ENCODE measurements at regions not wholly inside any gene's neighbourhood (a gene's known extent, or its start where the extent isn't known, plus 50 kb on each side); places are given as distances from the start of the nearest gene placed in this dataset.
A peak's percentile ranks its signal among the peaks of the same experiment; 100 is the strongest.

GRCh38 chr4:17323554-17324385, 188.1 kb downstream of the QDPR start:
- Histone ChIP-seq H3K9me2 (ENCODE audit: insufficient read depth) (no peaks in the 10 kb centered on the region), H3K4me2 (ENCODE audit: unreplicated experiment) (peak overlapping the region; percentile 91), H3K4me3 (peak overlapping the region; percentile 64), H3K27ac (0 out of 2 replicates have a peak overlapping the region, but pooled peaks have one; percentile 19), H4K20me1 (ENCODE audit: insufficient read depth) (no peaks in the 10 kb centered on the region), H3K4me1 (ENCODE audit: insufficient read depth) (peaks cover 27% of the 10 kb centered on the region), H2AFZ (peak overlapping the region; percentile 86), H3K9ac (no peak overlapping the region), H3K27me3 (replicated peaks; ENCODE audit: insufficient read depth) (no peaks in the 10 kb centered on the region), H3K9me3 (ENCODE audit: low read depth) (no peaks in the 10 kb centered on the region), H3K36me3 (ENCODE audit: low read depth) (no peaks in the 10 kb centered on the region), H3K79me2 (ENCODE audit: insufficient read depth) (no peaks in the 10 kb centered on the region), H3F3A (ENCODE audit: insufficient read depth) (peaks cover 4% of the 10 kb centered on the region; the same call in 1 of the 2 replicates)
- no peak for TF ChIP-seq EZH2 (IDR thresholded peaks at IDR 0.05; ENCODE audit: insufficient read depth, poor library complexity, severe bottlenecking)
- no peak for TF ChIP-seq EZH2phosphoT487 (IDR thresholded peaks at IDR 0.05; ENCODE audit: insufficient read depth, low read depth)
- in situ Hi-C loops (cut with MboI): loop anchor here (10.0 kb wide), 1 partner anchor 409 kb away; no protein-coding TSS in a partner anchor
- DNase-seq: peak; percentile 58
- WGBS, 2 experiments (ENCODE audit: low coverage in 1 of 2, low lambda C conversion rate in 2 of 2, missing lambda C conversion rate in 2 of 2): 64 to 70% methylated on average over 10 of the region's 10 CpGs

GRCh38 chr4:17322514-17322913, 189.4 kb downstream of the QDPR start:
- no peak overlapping the region for H2AFZ ChIP-seq
- DNase-seq: no peak
- peaks cover 4% of the 10 kb centered on the region; the same call in 1 of the 2 replicates for H3F3A ChIP-seq (ENCODE audit: insufficient read depth)
- in situ Hi-C loops (cut with MboI): loop anchor here (10.0 kb wide), 1 partner anchor 408 kb away; no protein-coding TSS in a partner anchor
- no peaks in the 10 kb centered on the region for H3K79me2 ChIP-seq (ENCODE audit: insufficient read depth)
- no peak overlapping the region for H3K27ac ChIP-seq
- no peaks in the 10 kb centered on the region for H4K20me1 ChIP-seq (ENCODE audit: insufficient read depth)
- no peak overlapping the region for H3K9ac ChIP-seq
- no peaks in the 10 kb centered on the region for H3K27me3 ChIP-seq (replicated peaks; ENCODE audit: insufficient read depth)
- H3K9me2 ChIP-seq (ENCODE audit: insufficient read depth): no peaks in the 10 kb centered on the region
- no peaks in the 10 kb centered on the region for H3K9me3 ChIP-seq (ENCODE audit: low read depth)
- no peak overlapping the region for H3K4me3 ChIP-seq
- no peak for TF ChIP-seq EZH2phosphoT487 (IDR thresholded peaks at IDR 0.05; ENCODE audit: insufficient read depth, low read depth)
- no peak overlapping the region for H3K4me2 ChIP-seq (ENCODE audit: unreplicated experiment)
- H3K36me3 ChIP-seq (ENCODE audit: low read depth): no peaks in the 10 kb centered on the region
- peaks cover 17% of the 10 kb centered on the region for H3K4me1 ChIP-seq (ENCODE audit: insufficient read depth)

GRCh38 chr4:17320046-17320445, 191.8 kb downstream of the QDPR start:
- H3K79me2 ChIP-seq (ENCODE audit: insufficient read depth): no peaks in the 10 kb centered on the region
- WGBS, 2 experiments (ENCODE audit: low coverage in 1 of 2, low lambda C conversion rate in 2 of 2, missing lambda C conversion rate in 2 of 2): 93 to 96% methylated on average over 6 of the region's 6 CpGs
- H3K9me2 ChIP-seq (ENCODE audit: insufficient read depth): no peaks in the 10 kb centered on the region
- TF ChIP-seq EZH2phosphoT487 (IDR thresholded peaks at IDR 0.05; ENCODE audit: insufficient read depth, low read depth): no peak
- no peak for TF ChIP-seq EZH2 (IDR thresholded peaks at IDR 0.05; ENCODE audit: insufficient read depth, poor library complexity, severe bottlenecking)
- in situ Hi-C loops (cut with MboI): loop anchor here (10.0 kb wide), 1 partner anchor 405 kb away; no protein-coding TSS in a partner anchor
- no peak overlapping the region for H3K4me2 ChIP-seq (ENCODE audit: unreplicated experiment)
- H4K20me1 ChIP-seq (ENCODE audit: insufficient read depth): no peaks in the 10 kb centered on the region
- H3K27ac ChIP-seq: no peak overlapping the region
- H2AFZ ChIP-seq: no peak overlapping the region
- DNase-seq: no peak
- no peaks in the 10 kb centered on the region for H3K36me3 ChIP-seq (ENCODE audit: low read depth)
- no peak overlapping the region for H3K4me3 ChIP-seq
- H3K27me3 ChIP-seq (replicated peaks; ENCODE audit: insufficient read depth): no peaks in the 10 kb centered on the region
- no peaks in the 10 kb centered on the region for H3K9me3 ChIP-seq (ENCODE audit: low read depth)
- no peak overlapping the region for H3K9ac ChIP-seq
- peaks cover 25% of the 10 kb centered on the region for H3K4me1 ChIP-seq (ENCODE audit: insufficient read depth)
- peaks cover 4% of the 10 kb centered on the region; the same call in 1 of the 2 replicates for H3F3A ChIP-seq (ENCODE audit: insufficient read depth)

DNA sequence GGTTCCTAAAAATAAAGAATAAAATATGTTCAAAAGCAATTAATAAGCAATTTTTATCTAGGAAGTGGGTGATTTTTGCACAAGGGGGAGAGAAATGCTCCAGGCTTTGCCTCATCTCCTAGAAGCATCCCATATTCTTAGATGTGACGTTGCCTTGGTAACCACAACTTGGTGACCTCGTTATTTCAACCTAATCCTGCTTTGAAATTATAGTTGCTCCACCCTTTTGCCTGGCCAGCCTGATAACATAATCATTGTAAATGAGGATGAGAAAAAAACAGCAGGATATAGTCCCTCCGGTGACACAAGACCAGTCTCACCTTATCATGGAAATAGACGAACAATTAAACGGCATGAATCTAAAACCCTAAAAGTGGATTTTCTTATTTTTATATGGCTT, 194.4 kb downstream of the QDPR start:
- no peaks in the 10 kb centered on the region for H4K20me1 ChIP-seq (ENCODE audit: insufficient read depth)
- no peaks in the 10 kb centered on the region for H3K79me2 ChIP-seq (ENCODE audit: insufficient read depth)
- WGBS, 2 experiments (ENCODE audit: low coverage in 1 of 2, low lambda C conversion rate in 2 of 2, missing lambda C conversion rate in 2 of 2): 82 to 83% methylated on average over 5 of the region's 5 CpGs
- no peaks in the 10 kb centered on the region for H3K9me3 ChIP-seq (ENCODE audit: low read depth)
- DNase-seq: no peak
- H3K4me3 ChIP-seq: no peak overlapping the region
- H3K9ac ChIP-seq: no peak overlapping the region
- H3K36me3 ChIP-seq (ENCODE audit: low read depth): no peaks in the 10 kb centered on the region
- H3F3A ChIP-seq (ENCODE audit: insufficient read depth): no peaks in the 10 kb centered on the region
- no peaks in the 10 kb centered on the region for H3K27me3 ChIP-seq (replicated peaks; ENCODE audit: insufficient read depth)
- H3K4me1 ChIP-seq (ENCODE audit: insufficient read depth): peaks cover 12% of the 10 kb centered on the region
- no peak for TF ChIP-seq EZH2 (IDR thresholded peaks at IDR 0.05; ENCODE audit: insufficient read depth, poor library complexity, severe bottlenecking)
- no peak for TF ChIP-seq EZH2phosphoT487 (IDR thresholded peaks at IDR 0.05; ENCODE audit: insufficient read depth, low read depth)
- peak overlapping the region; percentile 48; the same call in 1 of the 2 replicates for H2AFZ ChIP-seq
- no peak overlapping the region for H3K27ac ChIP-seq
- in situ Hi-C loops (cut with MboI): no loop called here
- no peaks in the 10 kb centered on the region for H3K9me2 ChIP-seq (ENCODE audit: insufficient read depth)
- no peak overlapping the region for H3K4me2 ChIP-seq (ENCODE audit: unreplicated experiment)
